ENCODE measurements at regions not wholly inside any gene's neighbourhood (a gene's known extent, or its start where the extent isn't known, plus 50 kb on each side); places are given as distances from the start of the nearest gene placed in this dataset.

- Histone ChIP-seq H3K27ac (no peak overlapping the region), H3K27me3 (no peaks in the 10 kb centered on the region), H3K4me3 (no peak overlapping the region), H3K4me1 (peaks cover 0 to 9% (median 1%) of the 10 kb centered on the region in 4 donors), H3K9me3 (peaks cover 0 to 2% (median 0%) of the 10 kb centered on the region in 4 donors), H3K36me3 (no peaks in the 10 kb centered on the region)
- TF ChIP-seq CTCF (IDR thresholded peaks at IDR 0.05), result no peak
- no peak for TF ChIP-seq POLR2A (IDR thresholded peaks at IDR 0.05)
- DNase-seq, result no peak
Measured at GRCh38 chr11:69945157-69945556, 125.9 kb upstream of the FGF3 start.

GRCh38 chr11:69947059-69947792, 128.0 kb upstream of the FGF3 start:
- no peaks in the 10 kb centered on the region for H3K27me3 ChIP-seq
- peak in 1 of 3 donors; percentile 28 for DNase-seq
- H3K36me3 ChIP-seq, result no peaks in the 10 kb centered on the region
- TF ChIP-seq POLR2A (IDR thresholded peaks at IDR 0.05) (no peak), CTCF (IDR thresholded peaks at IDR 0.05) (no peak)
- H3K27ac ChIP-seq, result no peak overlapping the region
- peaks cover 0 to 6% (median 0%) of the 10 kb centered on the region in 4 donors for H3K9me3 ChIP-seq
- H3K4me3 ChIP-seq, result no peak overlapping the region
- H3K4me1 ChIP-seq, result peaks cover 0 to 9% (median 1%) of the 10 kb centered on the region in 4 donors

- Histone ChIP-seq H3K27ac (peak overlapping the region in 3 of 4 donors; percentile 36 to 74 (median 43)), H3K4me1 (peaks cover 0 to 9% (median 1%) of the 10 kb centered on the region in 4 donors)
- peak in 1 of 3 donors; percentile 51 for DNase-seq
Measured at GRCh38 chr11:69947793-69948255, 128.6 kb upstream of the FGF3 start.

GRCh38 chr11:69948256-69949141, 129.3 kb upstream of the FGF3 start:
- Histone ChIP-seq H3K27me3 (no peaks in the 10 kb centered on the region), H3K27ac (peak overlapping the region in 3 of 4 donors; percentile 36 to 74 (median 48))
- TF ChIP-seq POLR2A (IDR thresholded peaks at IDR 0.05) (peak in 1 of 2 donors; percentile 23), CTCF (IDR thresholded peaks at IDR 0.05) (peak in 3 of 6 experiments; percentile 18 to 34 (median 29))

More at GRCh38 chr11:69947793-69948255, 128.6 kb upstream of the FGF3 start:
- no peak for TF ChIP-seq POLR2A (IDR thresholded peaks at IDR 0.05)
- no peaks in the 10 kb centered on the region for H3K36me3 ChIP-seq
- H3K4me3 ChIP-seq, result no peak overlapping the region
- H3K27me3 ChIP-seq, result no peaks in the 10 kb centered on the region
- peaks cover 0 to 6% (median 0%) of the 10 kb centered on the region in 4 donors for H3K9me3 ChIP-seq

GRCh38 chr11:69949327-69949726, 128.8 kb upstream of the ANO1 start:
- H3K36me3 ChIP-seq, result no peaks in the 10 kb centered on the region
- peaks cover 0 to 6% (median 0%) of the 10 kb centered on the region in 4 donors for H3K9me3 ChIP-seq
- H3K27me3 ChIP-seq, result no peaks in the 10 kb centered on the region
- H3K4me1 ChIP-seq, result peaks cover 0 to 9% (median 1%) of the 10 kb centered on the region in 4 donors
- no peak overlapping the region for H3K4me3 ChIP-seq
- no peak for TF ChIP-seq CTCF (IDR thresholded peaks at IDR 0.05)
- no peak for TF ChIP-seq POLR2A (IDR thresholded peaks at IDR 0.05)
- DNase-seq, result peak in 2 of 3 donors; percentile 51 to 64
- H3K27ac ChIP-seq, result peak overlapping the region in 1 of 4 donors; percentile 74

More at GRCh38 chr11:69948256-69949141, 129.3 kb upstream of the FGF3 start:
- no peaks in the 10 kb centered on the region for H3K36me3 ChIP-seq
- DNase-seq, result peak in 2 of 3 donors; percentile 86 to 92
- H3K4me1 ChIP-seq, result peaks cover 0 to 9% (median 1%) of the 10 kb centered on the region in 4 donors
- peaks cover 0 to 6% (median 0%) of the 10 kb centered on the region in 4 donors for H3K9me3 ChIP-seq
- H3K4me3 ChIP-seq, result no peak overlapping the region
